ENCODE measurements at regions not wholly inside any gene's neighbourhood (a gene's known extent, or its start where the extent isn't known, plus 50 kb on each side); places are given as distances from the start of the nearest gene placed in this dataset.

GRCh38 chr1:109821221-109821669 is 57.5 kb upstream of the EPS8L3 start:
- DNase-seq (ENCODE audit: low read depth), result peak; percentile 99
- no peak for TF ChIP-seq CTCF (conservative IDR thresholded peaks at IDR 0.05; ENCODE audit: control insufficient read depth, insufficient read depth, low read depth, low read length)
- no peak overlapping the region for H3K4me3 ChIP-seq (ENCODE audit: control insufficient read depth, low read depth, low read length)

- H3K4me3 ChIP-seq (ENCODE audit: control insufficient read depth, low read depth, low read length), result no peak overlapping the region
- TF ChIP-seq CTCF (conservative IDR thresholded peaks at IDR 0.05; ENCODE audit: control insufficient read depth, insufficient read depth, low read depth, low read length), result no peak
- no peak for DNase-seq (ENCODE audit: low read depth)
Measured at GRCh38 chr1:109819906-109820305, 56.2 kb upstream of the EPS8L3 start.

GRCh38 chr1:109818988-109819764 is 55.5 kb upstream of the EPS8L3 start:
- TF ChIP-seq CTCF (conservative IDR thresholded peaks at IDR 0.05; ENCODE audit: control insufficient read depth, insufficient read depth, low read depth, low read length), result no peak
- DNase-seq (ENCODE audit: low read depth), result no peak
- H3K4me3 ChIP-seq (ENCODE audit: control insufficient read depth, low read depth, low read length), result no peak overlapping the region

- TF ChIP-seq CTCF (conservative IDR thresholded peaks at IDR 0.05; ENCODE audit: control insufficient read depth, insufficient read depth, low read depth, low read length), result no peak
- DNase-seq (ENCODE audit: low read depth), result no peak
- H3K4me3 ChIP-seq (ENCODE audit: control insufficient read depth, low read depth, low read length), result no peak overlapping the region
Measured at GRCh38 chr1:109818271-109818987, 54.7 kb upstream of the EPS8L3 start.

GRCh38 chr1:109817881-109818270 is 54.2 kb upstream of the EPS8L3 start:
- DNase-seq (ENCODE audit: low read depth), result no peak
- H3K4me3 ChIP-seq (ENCODE audit: control insufficient read depth, low read depth, low read length), result no peak overlapping the region
- TF ChIP-seq CTCF (conservative IDR thresholded peaks at IDR 0.05; ENCODE audit: control insufficient read depth, insufficient read depth, low read depth, low read length), result no peak

GRCh38 chr1:109816975-109817535 is 53.3 kb upstream of the EPS8L3 start:
- no peak for DNase-seq (ENCODE audit: low read depth)
- no peak overlapping the region for H3K4me3 ChIP-seq (ENCODE audit: control insufficient read depth, low read depth, low read length)
- TF ChIP-seq CTCF (conservative IDR thresholded peaks at IDR 0.05; ENCODE audit: control insufficient read depth, insufficient read depth, low read depth, low read length), result no peak
